Fibroblast of lung (primary cell): ENCODE measurements at regions not wholly inside any gene's neighbourhood (a gene's known extent, or its start where the extent isn't known, plus 50 kb on each side); places are given as distances from the start of the nearest gene placed in this dataset.

Experiments
- CTCF ChIP-seq, 2 donors: IDR thresholded peaks in 1 of 2; conservative IDR thresholded peaks in 1 of 2; 1 replicate in 1 of 2; 2 replicates in 1 of 2; pipeline ENCODE4 v1.5.1; 2011 to 2012; ENCODE audit warnings: low read length in 2 of 2, control low read depth in 1 of 2, inconsistent platforms in 1 of 2, low read depth in 1 of 2, mild to moderate bottlenecking in 1 of 2
- EZH2 ChIP-seq: IDR thresholded peaks from 2 replicates; pipeline ENCODE4 v1.5.1; 2012; ENCODE audit warnings: low read length, control low read depth, mild to moderate bottlenecking; ENCODE audit errors: missing control alignments

GRCh38 chr7:138352570-138353461 lies 107.2 kb upstream of the TRIM24 start:
- TF ChIP-seq CTCF (conservative IDR thresholded peaks at IDR 0.05 in 1 of 2, IDR thresholded peaks at IDR 0.05 in 1 of 2; ENCODE audit: low read depth in 1 of 2, low read length in 2 of 2) (no peak), EZH2 (no peak)
